Osteoblast (primary cell): ENCODE measurements at regions not wholly inside any gene's neighbourhood (a gene's known extent, or its start where the extent isn't known, plus 50 kb on each side); places are given as distances from the start of the nearest gene placed in this dataset.

Source experiments
- DNase-seq: peaks from one replicate; pipeline ENCODE4 v3.0.0; 2011; ENCODE audit warnings: low spot score, mixed read lengths; ENCODE audit not compliant: insufficient read length; ENCODE audit errors: missing footprints
- H2AFZ ChIP-seq: 2 replicates; pipeline ENCODE4 v1.6.0; 2011; ENCODE audit warnings: mild to moderate bottlenecking, low read length
- H3K27ac ChIP-seq: 2 replicates; pipeline ENCODE4 v1.5.1; 2011; ENCODE audit warnings: mild to moderate bottlenecking, low read depth, low read length, moderate library complexity
- H3K27me3 ChIP-seq: 2 replicates; pipeline ENCODE4 v1.6.0; 2012; ENCODE audit warnings: mild to moderate bottlenecking, control low read depth, inconsistent platforms, low read length, moderate library complexity; ENCODE audit not compliant: insufficient read depth
- H3K36me3 ChIP-seq: 2 replicates; pipeline ENCODE4 v1.5.1; 2011; ENCODE audit warnings: mild to moderate bottlenecking, low read length, control low read depth, moderate library complexity; ENCODE audit not compliant: insufficient read depth
- H3K4me1 ChIP-seq: 2 replicates; pipeline ENCODE4 v1.5.1; 2011; ENCODE audit warnings: mild to moderate bottlenecking, low read length, control low read depth, moderate library complexity; ENCODE audit not compliant: insufficient read depth
- H3K4me2 ChIP-seq: 2 replicates; pipeline ENCODE4 v1.6.0; 2011; ENCODE audit warnings: mild to moderate bottlenecking, low read length; ENCODE audit not compliant: insufficient read depth
- H3K4me3 ChIP-seq: fragments of 200-600 bp; sonication (generic); 3 replicates; pipeline ENCODE4 v1.5.1; 2012; ENCODE audit warnings: mild to moderate bottlenecking, low read length, inconsistent platforms; ENCODE audit not compliant: insufficient read depth
- H3K79me2 ChIP-seq: 2 replicates; pipeline ENCODE4 v1.6.0; 2012; ENCODE audit warnings: mild to moderate bottlenecking, low read length, control low read depth, inconsistent platforms; ENCODE audit not compliant: insufficient read depth
- H3K9me3 ChIP-seq: 2 replicates; pipeline ENCODE4 v1.5.1; 2011; ENCODE audit warnings: low read depth, low read length, control low read depth
- H4K20me1 ChIP-seq: 2 replicates; pipeline ENCODE4 v1.6.0; 2012; ENCODE audit warnings: mild to moderate bottlenecking, low read length, control low read depth; ENCODE audit not compliant: insufficient read depth
- TF ChIP-seq, protein P1 (sequence below): IDR thresholded peaks from 2 replicates; pipeline ENCODE4 v1.5.1; 2011; ENCODE audit warnings: mild to moderate bottlenecking, low read depth, low read length, moderate library complexity; ENCODE audit errors: extremely low read depth

DNA sequence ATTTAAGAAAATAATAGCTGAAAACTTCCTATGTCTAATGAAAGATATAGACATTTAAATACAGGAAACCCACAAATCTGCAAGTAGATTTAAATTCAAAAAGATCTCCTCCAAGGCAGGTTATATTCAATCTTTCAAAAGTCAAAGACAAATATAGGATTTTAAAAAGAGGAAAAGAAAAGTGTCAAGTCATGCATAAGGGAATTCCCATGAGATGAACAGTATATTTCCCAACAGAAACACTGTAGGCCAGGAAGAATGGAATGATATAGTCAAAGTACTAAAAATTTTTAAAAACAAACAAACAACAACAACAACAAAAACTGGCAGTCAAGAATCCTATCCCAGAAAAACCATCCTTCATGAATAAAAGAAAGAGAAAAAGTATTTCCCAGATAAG, 806.5 kb upstream of the BRINP3 start:
- TF ChIP-seq, protein P1, sequence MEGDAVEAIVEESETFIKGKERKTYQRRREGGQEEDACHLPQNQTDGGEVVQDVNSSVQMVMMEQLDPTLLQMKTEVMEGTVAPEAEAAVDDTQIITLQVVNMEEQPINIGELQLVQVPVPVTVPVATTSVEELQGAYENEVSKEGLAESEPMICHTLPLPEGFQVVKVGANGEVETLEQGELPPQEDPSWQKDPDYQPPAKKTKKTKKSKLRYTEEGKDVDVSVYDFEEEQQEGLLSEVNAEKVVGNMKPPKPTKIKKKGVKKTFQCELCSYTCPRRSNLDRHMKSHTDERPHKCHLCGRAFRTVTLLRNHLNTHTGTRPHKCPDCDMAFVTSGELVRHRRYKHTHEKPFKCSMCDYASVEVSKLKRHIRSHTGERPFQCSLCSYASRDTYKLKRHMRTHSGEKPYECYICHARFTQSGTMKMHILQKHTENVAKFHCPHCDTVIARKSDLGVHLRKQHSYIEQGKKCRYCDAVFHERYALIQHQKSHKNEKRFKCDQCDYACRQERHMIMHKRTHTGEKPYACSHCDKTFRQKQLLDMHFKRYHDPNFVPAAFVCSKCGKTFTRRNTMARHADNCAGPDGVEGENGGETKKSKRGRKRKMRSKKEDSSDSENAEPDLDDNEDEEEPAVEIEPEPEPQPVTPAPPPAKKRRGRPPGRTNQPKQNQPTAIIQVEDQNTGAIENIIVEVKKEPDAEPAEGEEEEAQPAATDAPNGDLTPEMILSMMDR, result no peak
- Histone ChIP-seq H3K79me2 (no peaks in the 10 kb centered on the region), H3K4me1 (no peaks in the 10 kb centered on the region), H3K36me3 (no peaks in the 10 kb centered on the region), H3K27ac (no peak overlapping the region), H3K4me2 (no peak overlapping the region), H3K27me3 (no peaks in the 10 kb centered on the region), H2AFZ (no peak overlapping the region), H4K20me1 (no peaks in the 10 kb centered on the region), H3K9me3 (peaks cover 2% of the 10 kb centered on the region), H3K4me3 (no peak overlapping the region)
- no peak for DNase-seq

DNA sequence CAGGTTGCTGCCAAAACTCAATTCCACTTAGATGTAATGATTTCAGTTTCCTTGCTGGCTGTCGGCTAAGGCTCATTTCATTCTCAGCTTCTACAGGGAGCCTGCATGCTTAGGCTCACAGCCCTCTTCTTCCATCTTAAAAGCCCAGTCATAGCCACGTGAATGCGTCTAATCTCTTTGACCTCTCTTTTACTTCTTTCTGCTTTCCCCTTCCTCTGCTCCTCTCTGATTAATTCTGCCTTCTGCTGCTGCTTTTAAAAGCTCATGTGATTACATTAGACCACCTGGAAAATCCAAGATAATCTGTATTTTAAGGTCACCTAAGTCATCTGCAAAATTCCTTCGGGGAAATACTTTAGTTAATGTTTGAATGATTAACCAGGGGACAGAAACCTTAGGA, 812.8 kb upstream of the BRINP3 start:
- no peaks in the 10 kb centered on the region for H3K4me1 ChIP-seq
- no peak overlapping the region for H2AFZ ChIP-seq
- H3K9me3 ChIP-seq, result no peaks in the 10 kb centered on the region
- no peaks in the 10 kb centered on the region for H4K20me1 ChIP-seq
- H3K27ac ChIP-seq, result no peak overlapping the region
- H3K27me3 ChIP-seq, result no peaks in the 10 kb centered on the region
- H3K36me3 ChIP-seq, result no peaks in the 10 kb centered on the region
- no peak overlapping the region for H3K4me3 ChIP-seq
- H3K79me2 ChIP-seq, result no peaks in the 10 kb centered on the region
- TF ChIP-seq, protein P1, result no peak
- no peak overlapping the region for H3K4me2 ChIP-seq
- DNase-seq, result no peak

DNA sequence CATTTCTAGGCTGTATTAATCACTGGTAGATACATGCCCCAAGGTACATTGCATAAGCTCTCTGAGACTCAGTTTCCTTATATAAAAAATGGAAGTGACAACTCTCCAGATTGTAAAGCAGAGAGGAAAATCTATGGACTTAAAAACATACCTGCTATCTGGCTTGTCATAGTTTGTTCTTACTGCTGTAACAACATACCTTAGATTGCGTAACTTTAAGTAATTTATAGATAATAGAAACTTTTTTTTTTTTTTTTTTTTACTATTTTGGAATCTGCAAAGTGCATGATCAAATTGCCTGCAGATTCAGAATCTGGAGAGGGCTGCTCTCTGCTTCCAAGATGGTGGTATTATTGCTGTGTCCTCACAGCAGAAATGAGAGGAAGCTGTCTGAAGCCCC, 827.7 kb upstream of the BRINP3 start:
- Histone ChIP-seq H2AFZ (no peak overlapping the region), H3K4me3 (no peak overlapping the region), H3K27me3 (no peaks in the 10 kb centered on the region), H3K9me3 (peaks cover 2% of the 10 kb centered on the region), H3K79me2 (no peaks in the 10 kb centered on the region), H3K27ac (no peak overlapping the region), H3K4me2 (no peak overlapping the region), H4K20me1 (no peaks in the 10 kb centered on the region), H3K4me1 (no peaks in the 10 kb centered on the region), H3K36me3 (no peaks in the 10 kb centered on the region)
- TF ChIP-seq, protein P1, result no peak
- DNase-seq, result peak; percentile 3

DNA sequence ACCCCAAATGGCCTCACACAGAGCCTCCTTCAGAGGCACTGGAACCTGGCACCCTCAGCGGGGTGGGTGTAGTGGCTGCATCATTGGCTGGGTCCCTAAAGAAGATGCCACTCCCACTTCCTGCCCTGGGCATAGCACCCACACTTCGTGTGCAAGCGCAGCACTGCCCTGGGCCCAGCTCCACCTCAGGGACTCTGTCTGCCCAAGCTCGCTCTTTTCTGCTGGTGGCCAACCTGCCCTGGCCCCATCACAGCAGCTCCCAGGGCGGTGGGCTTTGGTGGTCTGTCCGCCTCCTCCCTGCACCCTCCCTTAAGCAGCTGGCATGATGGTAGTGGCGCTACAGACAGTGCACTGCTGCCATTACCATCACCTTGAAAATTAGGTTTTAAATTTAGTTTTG, 829.3 kb upstream of the BRINP3 start:
- no peaks in the 10 kb centered on the region for H4K20me1 ChIP-seq
- no peak overlapping the region for H2AFZ ChIP-seq

More for the DNA sequence above, 829.3 kb upstream of the BRINP3 start:
- Histone ChIP-seq H3K27me3 (no peaks in the 10 kb centered on the region), H3K4me2 (no peak overlapping the region), H3K36me3 (no peaks in the 10 kb centered on the region), H3K79me2 (no peaks in the 10 kb centered on the region), H3K9me3 (peaks cover 2% of the 10 kb centered on the region), H3K4me3 (no peak overlapping the region), H3K27ac (no peak overlapping the region), H3K4me1 (no peaks in the 10 kb centered on the region)
- DNase-seq, result no peak
- TF ChIP-seq, protein P1, result no peak
